Psoas muscle (tissue), 7 donors: ENCODE measurements at regions not wholly inside any gene's neighbourhood (a gene's known extent, or its start where the extent isn't known, plus 50 kb on each side); places are given as distances from the start of the nearest gene placed in this dataset.
A peak's percentile ranks its signal among the peaks of the same experiment; 100 is the strongest.

Source experiments
- ATAC-seq, 4 donors: fragments of 200-7000 bp; cut with Tn5 transposase; one replicate each; pipeline ENCODE4 v1.9.1; 2020; ENCODE audit warnings: moderate library complexity in 3 of 4, mild to moderate bottlenecking in 2 of 4
- DNase-seq, 2 donors: peaks; one replicate each; pipeline ENCODE4 v3.0.0-alpha.2; 2020
- H3K27ac ChIP-seq: fragments of 200-600 bp; one replicate; pipeline ENCODE4 v1.8.0; 2022
- H3K27me3 ChIP-seq, 3 donors: fragments of 200-600 bp in 1 of 3; one replicate each; pipeline versions ENCODE4 v1.6.1 to v1.8.0; 2013 to 2022; ENCODE audit warnings: low read length in 2 of 3, mild to moderate bottlenecking in 2 of 3, moderate library complexity in 1 of 3; ENCODE audit not compliant: insufficient read depth in 3 of 3
- H3K36me3 ChIP-seq, 2 donors: fragments of 200-600 bp in 1 of 2; one replicate each; pipeline versions ENCODE4 v1.6.1 to v1.8.0; 2013 to 2022; ENCODE audit warnings: low read depth in 1 of 2, mild to moderate bottlenecking in 1 of 2, moderate library complexity in 1 of 2; ENCODE audit not compliant: insufficient read depth in 1 of 2
- H3K4me1 ChIP-seq: fragments of 200-600 bp; one replicate; pipeline ENCODE4 v1.8.0; 2022
- H3K4me3 ChIP-seq: fragments of 200-600 bp; one replicate; pipeline ENCODE4 v1.8.0; 2022; ENCODE audit warnings: mild to moderate bottlenecking
- H3K9me3 ChIP-seq: fragments of 200-600 bp; one replicate; pipeline ENCODE4 v1.8.0; 2022
- WGBS, 3 donors: extraction: QIAGEN DNeasy Blood & Tissue Kit; methylation state at CpG; one replicate each; pipeline versions ENCODE4 v1.1.6 to v1.1.7; 2013; 5-methylcytosine and 5-hydroxymethylcytosine counted together
- intact Hi-C, 2 donors: fragments of 100-400 bp; cut with DNase I; formaldehyde crosslinking; loops; one replicate each; pipeline versions ENCODE4 v1.11.0 to v1.14.2; 2022
- TF ChIP-seq, protein P1 (sequence below): fragments of 200-600 bp; IDR thresholded peaks from one replicate; pipeline ENCODE4 v1.8.0; 2022; ENCODE audit warnings: antibody characterized with exemption
- donor health status: healthy with polysubstance abuse.
- donor health status: DM: no; HTN: no; CAD: no; lungs with moderate emphysema.
- donor health status: Bipolar disorder and iron deficiency.
- donor health status: healthy.
- donor health status: DM: yes; HTN: yes; CAD: no.
- donor health status: DM: no; HTN: no; CAD: no.
- donor health status: DM: yes; HTN: yes; CAD: no.

DNA sequence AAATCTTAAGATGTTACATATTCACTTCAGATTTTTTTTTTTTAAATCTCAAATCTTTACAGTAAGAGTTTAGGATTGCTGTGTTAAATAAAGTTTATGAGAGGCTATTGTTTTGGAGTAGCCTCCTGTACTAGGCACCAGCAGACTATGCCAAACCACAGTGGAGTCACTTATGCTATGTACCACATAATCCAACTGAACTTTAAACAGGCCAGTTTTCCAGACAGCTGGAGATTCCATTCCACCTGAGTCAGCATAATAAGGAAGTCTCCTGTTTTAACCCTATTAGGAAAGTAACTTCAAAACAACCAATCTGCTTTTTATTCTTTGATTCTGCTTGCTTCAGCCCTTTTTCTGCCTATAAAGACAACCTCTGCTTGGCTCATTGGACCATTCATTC lies 205.2 kb downstream of the CSNK1G3 start:
- Histone ChIP-seq H3K27ac (no peak overlapping the region), H3K36me3 (no peaks in the 10 kb centered on the region), H3K27me3 (no peaks in the 10 kb centered on the region), H3K9me3 (no peaks in the 10 kb centered on the region), H3K4me1 (no peaks in the 10 kb centered on the region), H3K4me3 (no peak overlapping the region)
- intact Hi-C loops, result no loop called here
- no peak for DNase-seq
- ATAC-seq, result no peak
- TF ChIP-seq, protein P1, sequence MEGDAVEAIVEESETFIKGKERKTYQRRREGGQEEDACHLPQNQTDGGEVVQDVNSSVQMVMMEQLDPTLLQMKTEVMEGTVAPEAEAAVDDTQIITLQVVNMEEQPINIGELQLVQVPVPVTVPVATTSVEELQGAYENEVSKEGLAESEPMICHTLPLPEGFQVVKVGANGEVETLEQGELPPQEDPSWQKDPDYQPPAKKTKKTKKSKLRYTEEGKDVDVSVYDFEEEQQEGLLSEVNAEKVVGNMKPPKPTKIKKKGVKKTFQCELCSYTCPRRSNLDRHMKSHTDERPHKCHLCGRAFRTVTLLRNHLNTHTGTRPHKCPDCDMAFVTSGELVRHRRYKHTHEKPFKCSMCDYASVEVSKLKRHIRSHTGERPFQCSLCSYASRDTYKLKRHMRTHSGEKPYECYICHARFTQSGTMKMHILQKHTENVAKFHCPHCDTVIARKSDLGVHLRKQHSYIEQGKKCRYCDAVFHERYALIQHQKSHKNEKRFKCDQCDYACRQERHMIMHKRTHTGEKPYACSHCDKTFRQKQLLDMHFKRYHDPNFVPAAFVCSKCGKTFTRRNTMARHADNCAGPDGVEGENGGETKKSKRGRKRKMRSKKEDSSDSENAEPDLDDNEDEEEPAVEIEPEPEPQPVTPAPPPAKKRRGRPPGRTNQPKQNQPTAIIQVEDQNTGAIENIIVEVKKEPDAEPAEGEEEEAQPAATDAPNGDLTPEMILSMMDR, result no peak

DNA sequence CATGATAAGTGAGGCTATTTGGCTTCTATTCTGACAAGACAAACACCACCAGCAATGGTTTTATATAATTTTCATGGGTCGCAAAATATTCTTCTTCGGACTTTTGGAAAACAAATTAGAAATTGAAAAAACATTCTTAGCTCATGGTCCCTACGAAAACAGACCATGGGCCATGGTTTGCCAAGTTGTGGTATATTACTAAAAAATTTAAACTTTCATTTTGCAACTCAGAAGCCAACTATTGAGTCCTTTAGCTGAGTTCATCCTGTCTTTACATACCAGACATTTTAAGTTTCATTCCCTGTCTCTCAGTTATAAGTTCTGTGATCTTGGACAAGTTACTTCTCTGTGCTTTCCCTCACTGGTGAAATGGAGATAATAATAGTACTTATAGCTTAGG lies 198.1 kb downstream of the CSNK1G3 start:
- Histone ChIP-seq H3K4me3 (no peak overlapping the region), H3K36me3 (no peaks in the 10 kb centered on the region), H3K9me3 (peaks cover 3% of the 10 kb centered on the region), H3K4me1 (no peaks in the 10 kb centered on the region), H3K27me3 (no peaks in the 10 kb centered on the region), H3K27ac (no peak overlapping the region)
- TF ChIP-seq, protein P1, result no peak
- intact Hi-C loops, result no loop called here
- ATAC-seq (no peak), DNase-seq (no peak)
- 55 to 84% (median 67%) methylated on average over 3 of the region's 3 CpGs for WGBS, 3 donors

DNA sequence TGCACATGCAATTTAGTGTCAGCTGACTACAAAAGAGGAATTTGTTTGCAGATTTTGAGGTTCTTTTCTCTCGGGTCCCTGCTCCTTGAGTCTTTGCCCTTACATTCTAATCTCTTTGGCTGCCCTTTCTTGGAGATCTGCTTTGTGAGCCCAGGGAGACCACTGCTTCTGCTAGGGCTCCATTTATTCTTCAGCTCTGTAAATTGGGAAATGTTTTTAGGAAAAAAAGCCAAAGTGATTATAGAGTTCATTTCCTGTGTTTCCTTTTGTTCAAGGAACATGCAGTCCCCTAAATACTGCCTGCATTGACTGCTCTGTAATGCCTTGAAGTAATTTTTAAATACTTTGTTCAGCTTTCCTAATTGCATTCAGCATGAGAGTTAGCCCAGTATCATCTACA lies 197.4 kb downstream of the CSNK1G3 start:
- no peaks in the 10 kb centered on the region for H3K4me1 ChIP-seq

DNA sequence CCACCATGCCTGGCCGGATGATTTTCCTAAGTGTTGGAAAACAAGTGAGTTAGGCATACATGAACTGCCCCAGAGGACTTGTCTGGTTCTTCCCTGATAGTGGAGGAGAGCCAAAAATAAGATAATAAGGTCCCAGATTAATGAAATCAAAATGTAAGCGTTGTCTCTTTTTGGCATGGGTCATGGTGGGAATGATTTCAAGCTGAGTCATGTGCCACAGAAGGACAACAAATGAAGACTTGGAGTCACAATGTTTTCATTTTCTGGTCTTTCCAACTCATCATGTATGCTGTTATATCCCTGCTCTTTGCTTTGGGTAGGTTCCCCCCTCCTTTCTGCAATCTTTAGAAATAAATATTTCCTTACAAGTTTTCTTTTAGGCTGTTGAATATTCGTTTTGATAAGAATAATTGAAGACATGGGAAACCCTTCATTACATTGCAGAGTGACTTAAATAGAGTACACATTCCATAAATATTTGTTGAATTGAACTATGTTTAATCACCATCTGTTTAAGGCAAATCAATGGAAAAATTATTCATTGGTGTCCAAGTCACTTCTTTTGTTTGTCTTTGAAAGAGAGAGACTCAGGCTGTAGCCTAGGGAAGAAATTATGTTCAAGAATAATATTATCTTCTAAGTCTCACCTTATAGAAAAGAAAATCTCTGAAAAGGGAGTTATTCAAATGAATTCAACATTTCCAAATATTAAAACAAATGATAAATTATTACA lies 196.3 kb downstream of the CSNK1G3 start:
- intact Hi-C loops, result no loop called here
- no peak overlapping the region for H3K4me3 ChIP-seq
- no peak overlapping the region for H3K27ac ChIP-seq
- no peak for ATAC-seq
- 11 to 20% (median 18%) methylated on average over 3 of the region's 3 CpGs for WGBS, 3 donors
- H3K27me3 ChIP-seq, result no peaks in the 10 kb centered on the region
- H3K36me3 ChIP-seq, result no peaks in the 10 kb centered on the region
- H3K9me3 ChIP-seq, result peaks cover 3% of the 10 kb centered on the region
- no peaks in the 10 kb centered on the region for H3K4me1 ChIP-seq
- TF ChIP-seq, protein P1, result no peak
- DNase-seq, result no peak

More for the DNA sequence above, 197.4 kb downstream of the CSNK1G3 start:
- DNase-seq (no peak), ATAC-seq (no peak)
- Histone ChIP-seq H3K36me3 (no peaks in the 10 kb centered on the region), H3K27ac (peak overlapping the region; percentile 3), H3K27me3 (no peaks in the 10 kb centered on the region), H3K4me3 (no peak overlapping the region), H3K9me3 (peaks cover 3% of the 10 kb centered on the region)
- intact Hi-C loops, result no loop called here
- TF ChIP-seq, protein P1, result no peak
- WGBS, 3 donors, result 27 to 71% (median 39%) methylated on average over 1 of the region's 1 CpG

DNA sequence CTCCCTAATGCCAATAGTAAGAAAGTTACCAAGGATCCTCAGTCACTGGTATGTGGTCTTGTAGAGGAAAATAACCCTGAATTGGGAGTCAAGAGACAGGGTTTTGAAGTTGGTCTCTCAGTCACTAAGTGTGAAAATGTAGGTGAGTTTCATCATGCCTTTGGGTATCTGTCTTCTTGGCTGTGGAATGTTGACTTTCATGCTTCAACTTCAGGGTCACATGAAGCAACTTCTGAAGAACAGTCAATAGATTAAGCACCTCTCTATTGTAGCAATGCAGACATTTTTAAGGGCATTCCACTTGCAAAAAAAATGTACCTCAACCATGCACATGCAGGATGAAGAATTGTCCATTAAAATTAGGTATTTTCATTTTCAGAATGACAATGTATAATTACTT lies 194.6 kb downstream of the CSNK1G3 start:
- Histone ChIP-seq H3K36me3 (no peaks in the 10 kb centered on the region), H3K4me1 (no peaks in the 10 kb centered on the region), H3K27ac (no peak overlapping the region), H3K4me3 (no peak overlapping the region), H3K27me3 (no peaks in the 10 kb centered on the region), H3K9me3 (peaks cover 3% of the 10 kb centered on the region)
- intact Hi-C loops, result no loop called here
- TF ChIP-seq, protein P1, result no peak
- DNase-seq, result no peak
- no peak for ATAC-seq
